ENCODE measurements at regions not wholly inside any gene's neighbourhood (a gene's known extent, or its start where the extent isn't known, plus 50 kb on each side); places are given as distances from the start of the nearest gene placed in this dataset.

- Histone ChIP-seq H3K4me1 (ENCODE audit: control insufficient read depth in 1 of 2, insufficient read depth in 2 of 2, low read length in 2 of 2) (no peaks in the 10 kb centered on the region), H3K4ac (ENCODE audit: low read depth, low read length) (no peak overlapping the region), H4K8ac (ENCODE audit: low read depth, low read length) (no peak overlapping the region), H3K9ac (ENCODE audit: low read length) (no peak overlapping the region), H3K27ac (ENCODE audit: low read depth, low read length) (no peak overlapping the region), H4K91ac (ENCODE audit: low read depth, low read length) (no peak overlapping the region), H3K14ac (ENCODE audit: low read length) (no peak overlapping the region), H2AFZ (ENCODE audit: insufficient read depth, low read length, poor library complexity) (no peak overlapping the region), H2BK5ac (ENCODE audit: low read depth, low read length, poor library complexity) (no peak overlapping the region), H2AK5ac (ENCODE audit: low read length) (no peak overlapping the region), H2BK12ac (ENCODE audit: low read length) (no peak overlapping the region), H4K12ac (ENCODE audit: low read depth, low read length) (no peak overlapping the region), H3K4me2 (ENCODE audit: low read length) (no peak overlapping the region), H3K27me3 (ENCODE audit: insufficient read depth, low read length) (no peaks in the 10 kb centered on the region), H3K36me3 (ENCODE audit: control insufficient read depth in 1 of 2, insufficient read depth in 2 of 2, low read length in 2 of 2) (no peaks in the 10 kb centered on the region), H3K18ac (ENCODE audit: low read length) (no peak overlapping the region), H2BK120ac (ENCODE audit: insufficient read depth, low read length, poor library complexity) (no peak overlapping the region), H3K9me3 (ENCODE audit: insufficient read depth, low read depth, low read length) (no peaks in the 10 kb centered on the region), H3K79me2 (ENCODE audit: control insufficient read depth, insufficient read depth, low read length, poor library complexity) (no peaks in the 10 kb centered on the region), H3K23ac (ENCODE audit: low read length) (no peak overlapping the region), H3K4me3 (ENCODE audit: low read depth, low read length) (no peak overlapping the region), H3K79me1 (ENCODE audit: low read length) (no peaks in the 10 kb centered on the region)
- no peak for DNase-seq
- WGBS (ENCODE audit: extremely low coverage, insufficient coverage, insufficient read length), result no CpG with 5 or more reads among the region's 6 CpGs
Measured at GRCh38 chr2:45127321-45127720, 118.1 kb upstream of the SIX2 start.

GRCh38 chr2:45125232-45125631 lies 116.0 kb upstream of the SIX2 start:
- H3K27ac ChIP-seq (ENCODE audit: low read depth, low read length), result no peak overlapping the region
- no peaks in the 10 kb centered on the region for H3K4me1 ChIP-seq (ENCODE audit: control insufficient read depth in 1 of 2, insufficient read depth in 2 of 2, low read length in 2 of 2)
- DNase-seq, result no peak
- no peak overlapping the region for H3K9ac ChIP-seq (ENCODE audit: low read length)
- no peak overlapping the region for H2AK5ac ChIP-seq (ENCODE audit: low read length)
- no peak overlapping the region for H3K23ac ChIP-seq (ENCODE audit: low read length)
- H3K79me1 ChIP-seq (ENCODE audit: low read length), result no peaks in the 10 kb centered on the region
- H2BK120ac ChIP-seq (ENCODE audit: insufficient read depth, low read length, poor library complexity), result no peak overlapping the region
- no peak overlapping the region for H3K4me3 ChIP-seq (ENCODE audit: low read depth, low read length)
- no peak overlapping the region for H4K8ac ChIP-seq (ENCODE audit: low read depth, low read length)
- no peak overlapping the region for H3K18ac ChIP-seq (ENCODE audit: low read length)
- H3K79me2 ChIP-seq (ENCODE audit: control insufficient read depth, insufficient read depth, low read length, poor library complexity), result no peaks in the 10 kb centered on the region
- no peak overlapping the region for H2BK12ac ChIP-seq (ENCODE audit: low read length)
- WGBS (ENCODE audit: extremely low coverage, insufficient coverage, insufficient read length), result no CpG with 5 or more reads among the region's 4 CpGs
- H4K12ac ChIP-seq (ENCODE audit: low read depth, low read length), result no peak overlapping the region
- no peaks in the 10 kb centered on the region for H3K27me3 ChIP-seq (ENCODE audit: insufficient read depth, low read length)
- no peaks in the 10 kb centered on the region for H3K9me3 ChIP-seq (ENCODE audit: insufficient read depth, low read depth, low read length)
- no peak overlapping the region for H2AFZ ChIP-seq (ENCODE audit: insufficient read depth, low read length, poor library complexity)
- H4K91ac ChIP-seq (ENCODE audit: low read depth, low read length), result no peak overlapping the region
- H3K14ac ChIP-seq (ENCODE audit: low read length), result no peak overlapping the region
- H3K4ac ChIP-seq (ENCODE audit: low read depth, low read length), result no peak overlapping the region
- no peak overlapping the region for H3K4me2 ChIP-seq (ENCODE audit: low read length)
- no peaks in the 10 kb centered on the region for H3K36me3 ChIP-seq (ENCODE audit: control insufficient read depth in 1 of 2, insufficient read depth in 2 of 2, low read length in 2 of 2)
- no peak overlapping the region for H2BK5ac ChIP-seq (ENCODE audit: low read depth, low read length, poor library complexity)

- Histone ChIP-seq H3K9ac (ENCODE audit: low read length) (no peak overlapping the region), H3K27me3 (ENCODE audit: insufficient read depth, low read length) (no peaks in the 10 kb centered on the region), H3K18ac (ENCODE audit: low read length) (no peak overlapping the region), H3K79me2 (ENCODE audit: control insufficient read depth, insufficient read depth, low read length, poor library complexity) (no peaks in the 10 kb centered on the region), H2BK120ac (ENCODE audit: insufficient read depth, low read length, poor library complexity) (no peak overlapping the region), H2BK5ac (ENCODE audit: low read depth, low read length, poor library complexity) (no peak overlapping the region), H3K4ac (ENCODE audit: low read depth, low read length) (no peak overlapping the region), H3K4me2 (ENCODE audit: low read length) (no peak overlapping the region), H3K9me3 (ENCODE audit: insufficient read depth, low read depth, low read length) (no peaks in the 10 kb centered on the region), H3K79me1 (ENCODE audit: low read length) (no peaks in the 10 kb centered on the region), H4K8ac (ENCODE audit: low read depth, low read length) (no peak overlapping the region), H3K4me3 (ENCODE audit: low read depth, low read length) (no peak overlapping the region), H3K23ac (ENCODE audit: low read length) (no peak overlapping the region), H2AK5ac (ENCODE audit: low read length) (no peak overlapping the region), H3K4me1 (ENCODE audit: control insufficient read depth in 1 of 2, insufficient read depth in 2 of 2, low read length in 2 of 2) (no peaks in the 10 kb centered on the region), H3K36me3 (ENCODE audit: control insufficient read depth in 1 of 2, insufficient read depth in 2 of 2, low read length in 2 of 2) (no peaks in the 10 kb centered on the region), H3K27ac (ENCODE audit: low read depth, low read length) (no peak overlapping the region), H3K14ac (ENCODE audit: low read length) (no peak overlapping the region), H4K91ac (ENCODE audit: low read depth, low read length) (no peak overlapping the region), H2AFZ (ENCODE audit: insufficient read depth, low read length, poor library complexity) (no peak overlapping the region), H4K12ac (ENCODE audit: low read depth, low read length) (no peak overlapping the region), H2BK12ac (ENCODE audit: low read length) (no peak overlapping the region)
- DNase-seq, result no peak
- WGBS (ENCODE audit: extremely low coverage, insufficient coverage, insufficient read length), result no CpG with 5 or more reads among the region's 5 CpGs
Measured at GRCh38 chr2:45124456-45124855, 115.2 kb upstream of the SIX2 start.

GRCh38 chr2:45123521-45124191 lies 114.4 kb upstream of the SIX2 start:
- Histone ChIP-seq H2BK5ac (ENCODE audit: low read depth, low read length, poor library complexity) (no peak overlapping the region), H3K9ac (ENCODE audit: low read length) (no peak overlapping the region), H3K4me2 (ENCODE audit: low read length) (no peak overlapping the region), H3K79me2 (ENCODE audit: control insufficient read depth, insufficient read depth, low read length, poor library complexity) (no peaks in the 10 kb centered on the region), H3K14ac (ENCODE audit: low read length) (no peak overlapping the region), H4K91ac (ENCODE audit: low read depth, low read length) (no peak overlapping the region), H3K27me3 (ENCODE audit: insufficient read depth, low read length) (no peaks in the 10 kb centered on the region), H2BK12ac (ENCODE audit: low read length) (no peak overlapping the region), H3K27ac (ENCODE audit: low read depth, low read length) (no peak overlapping the region), H3K79me1 (ENCODE audit: low read length) (no peaks in the 10 kb centered on the region), H3K23ac (ENCODE audit: low read length) (no peak overlapping the region), H3K4me1 (ENCODE audit: control insufficient read depth in 1 of 2, insufficient read depth in 2 of 2, low read length in 2 of 2) (no peaks in the 10 kb centered on the region), H3K4me3 (ENCODE audit: low read depth, low read length) (no peak overlapping the region), H2AK5ac (ENCODE audit: low read length) (no peak overlapping the region), H3K36me3 (ENCODE audit: control insufficient read depth in 1 of 2, insufficient read depth in 2 of 2, low read length in 2 of 2) (no peaks in the 10 kb centered on the region), H3K4ac (ENCODE audit: low read depth, low read length) (no peak overlapping the region), H2AFZ (ENCODE audit: insufficient read depth, low read length, poor library complexity) (no peak overlapping the region), H4K8ac (ENCODE audit: low read depth, low read length) (no peak overlapping the region), H2BK120ac (ENCODE audit: insufficient read depth, low read length, poor library complexity) (no peak overlapping the region), H3K18ac (ENCODE audit: low read length) (no peak overlapping the region), H3K9me3 (ENCODE audit: insufficient read depth, low read depth, low read length) (no peaks in the 10 kb centered on the region), H4K12ac (ENCODE audit: low read depth, low read length) (no peak overlapping the region)
- no CpG with 5 or more reads among the region's 6 CpGs for WGBS (ENCODE audit: extremely low coverage, insufficient coverage, insufficient read length)
- DNase-seq, result no peak

All from trophoblast cell (in vitro differentiated cells and primary cell).